ENCODE measurements at regions not wholly inside any gene's neighbourhood (a gene's known extent, or its start where the extent isn't known, plus 50 kb on each side); places are given as distances from the start of the nearest gene placed in this dataset.

GRCh38 chr15:72915843-72916242, 132.3 kb upstream of the ADPGK start:
- TF ChIP-seq CTCF (IDR thresholded peaks at IDR 0.05) (no peak), ZNF512 (CRISPR knock-in tag; IDR thresholded peaks at IDR 0.05; ENCODE audit: borderline replicate concordance) (no peak), E2F1 (CRISPR knock-in tag; IDR thresholded peaks at IDR 0.05) (no peak), ETV6 (CRISPR knock-in tag; IDR thresholded peaks at IDR 0.05) (no peak), ZNF121 (CRISPR knock-in tag; IDR thresholded peaks at IDR 0.05) (no peak), SMAD3 (CRISPR knock-in tag; IDR thresholded peaks at IDR 0.05; ENCODE audit: borderline replicate concordance) (no peak), ZSCAN18 (CRISPR knock-in tag; IDR thresholded peaks at IDR 0.05) (no peak), CREB1 (CRISPR knock-in tag; IDR thresholded peaks at IDR 0.05) (no peak)
